Adrenal gland (tissue), 5 donors: ENCODE measurements at regions not wholly inside any gene's neighbourhood (a gene's known extent, or its start where the extent isn't known, plus 50 kb on each side); places are given as distances from the start of the nearest gene placed in this dataset.

ENCODE experiments used
- CTCF ChIP-seq, 6 experiments: fragments of 450-650 bp in 4 of 6; fragments of 200-600 bp in 2 of 6; sonication (generic) in 1 of 6; IDR thresholded peaks; 1 replicate in 5 of 6; 2 replicates in 1 of 6; pipeline versions ENCODE4 v1.5.1 to v1.8.0; 2016 to 2021; ENCODE audit warnings: antibody characterized with exemption in 6 of 6, mild to moderate bottlenecking in 2 of 6, moderate library complexity in 1 of 6
- POLR2A ChIP-seq, 2 donors: fragments of 450-650 bp; IDR thresholded peaks; one replicate each; pipeline ENCODE4 v1.6.1; 2017; ENCODE audit warnings: antibody characterized with exemption in 2 of 2, mild to moderate bottlenecking in 2 of 2, moderate library complexity in 1 of 2
- donor health status: DM: no; HTN: no; CAD: no.

- TF ChIP-seq CTCF (IDR thresholded peaks at IDR 0.05) (no peak), POLR2A (IDR thresholded peaks at IDR 0.05) (no peak)
Measured at GRCh38 chr3:24622138-24622537, 127.5 kb upstream of the THRB start.
